ENCODE measurements at regions not wholly inside any gene's neighbourhood (a gene's known extent, or its start where the extent isn't known, plus 50 kb on each side); places are given as distances from the start of the nearest gene placed in this dataset.

DNA sequence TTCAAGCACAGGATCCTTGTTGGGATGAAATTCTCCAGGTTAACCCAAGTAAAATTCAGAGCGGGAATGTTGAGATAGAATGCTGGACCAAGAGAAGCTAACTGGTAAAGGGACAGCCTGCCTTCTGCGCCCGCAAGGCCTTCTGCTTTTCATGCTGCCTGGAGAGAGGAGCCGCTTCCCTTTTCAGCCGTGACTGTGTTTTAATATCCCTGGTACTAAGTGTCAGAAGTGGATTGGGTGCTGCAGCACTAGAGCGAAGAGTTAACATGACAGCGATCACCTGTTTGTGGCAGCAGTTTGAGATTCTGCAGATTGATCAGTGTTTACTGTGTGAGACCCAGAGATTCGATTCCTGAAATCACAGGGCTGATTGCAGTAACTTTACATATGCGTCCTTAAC is 197.4 kb upstream of the ZNF536 start:
- no peak for TF ChIP-seq EZH2 (IDR thresholded peaks at IDR 0.05; ENCODE audit: borderline replicate concordance, insufficient read depth, low read depth, low read length, poor library complexity, severe bottlenecking)
- TF ChIP-seq, protein P1, sequence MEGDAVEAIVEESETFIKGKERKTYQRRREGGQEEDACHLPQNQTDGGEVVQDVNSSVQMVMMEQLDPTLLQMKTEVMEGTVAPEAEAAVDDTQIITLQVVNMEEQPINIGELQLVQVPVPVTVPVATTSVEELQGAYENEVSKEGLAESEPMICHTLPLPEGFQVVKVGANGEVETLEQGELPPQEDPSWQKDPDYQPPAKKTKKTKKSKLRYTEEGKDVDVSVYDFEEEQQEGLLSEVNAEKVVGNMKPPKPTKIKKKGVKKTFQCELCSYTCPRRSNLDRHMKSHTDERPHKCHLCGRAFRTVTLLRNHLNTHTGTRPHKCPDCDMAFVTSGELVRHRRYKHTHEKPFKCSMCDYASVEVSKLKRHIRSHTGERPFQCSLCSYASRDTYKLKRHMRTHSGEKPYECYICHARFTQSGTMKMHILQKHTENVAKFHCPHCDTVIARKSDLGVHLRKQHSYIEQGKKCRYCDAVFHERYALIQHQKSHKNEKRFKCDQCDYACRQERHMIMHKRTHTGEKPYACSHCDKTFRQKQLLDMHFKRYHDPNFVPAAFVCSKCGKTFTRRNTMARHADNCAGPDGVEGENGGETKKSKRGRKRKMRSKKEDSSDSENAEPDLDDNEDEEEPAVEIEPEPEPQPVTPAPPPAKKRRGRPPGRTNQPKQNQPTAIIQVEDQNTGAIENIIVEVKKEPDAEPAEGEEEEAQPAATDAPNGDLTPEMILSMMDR (IDR thresholded peaks at IDR 0.05): no peak
- ATAC-seq (ENCODE audit: low read depth): no peak
- intact Hi-C loops (cut with micrococcal nuclease): no loop called here
- no peak overlapping the region for H3K4me3 ChIP-seq (ENCODE audit: control extremely low read depth in 1 of 5, extremely low read depth in 1 of 5, insufficient read depth in 1 of 5, low read depth in 2 of 5, low read length in 4 of 5)
- DNase-seq: no peak
- H3K4me3 Mint-ChIP-seq: no peak overlapping the region
- no peaks in the 10 kb centered on the region for H3K27me3 ChIP-seq (replicated peaks in 1 of 4; ENCODE audit: control extremely low read depth in 1 of 4, control insufficient read depth in 3 of 4, insufficient read depth in 4 of 4, low read length in 3 of 4)
- no peak overlapping the region for H3K4me2 ChIP-seq (replicated peaks; ENCODE audit: low read depth, low read length, poor library complexity, severe bottlenecking)
- H3K9ac ChIP-seq (ENCODE audit: low read length): no peak overlapping the region
- ChIA-PET CTCF (no interaction called here), POLR2A (no interaction called here)
- no peak overlapping the region for H2AFZ ChIP-seq (ENCODE audit: insufficient read depth, low read depth, low read length, poor library complexity, severe bottlenecking)
- no peaks in the 10 kb centered on the region for H3K4me1 Mint-ChIP-seq
- peaks cover 0 to 9% (median 0%) of the 10 kb centered on the region in 3 donors for H3K9me3 ChIP-seq (ENCODE audit: control extremely low read depth in 1 of 3, control insufficient read depth in 2 of 3, insufficient read depth in 1 of 3, low read length in 2 of 3)
- H3K9me3 Mint-ChIP-seq (ENCODE audit: insufficient read depth): peaks cover 3% of the 10 kb centered on the region
- H4K20me1 ChIP-seq (ENCODE audit: control insufficient read depth, insufficient read depth, low read length, poor library complexity, severe bottlenecking): no peaks in the 10 kb centered on the region
- no peaks in the 10 kb centered on the region for H3K4me1 ChIP-seq (ENCODE audit: control insufficient read depth in 2 of 2, insufficient read depth in 2 of 2, low read length in 2 of 2)
- no peaks in the 10 kb centered on the region for H3K36me3 ChIP-seq (replicated peaks in 1 of 2; ENCODE audit: control extremely low read depth in 1 of 2, control insufficient read depth in 1 of 2, extremely low read depth in 1 of 2, insufficient read depth in 2 of 2, low read length in 1 of 2)
- no peak overlapping the region for H3K27ac ChIP-seq (ENCODE audit: low read length in 2 of 2)
- no peaks in the 10 kb centered on the region for H3K27me3 Mint-ChIP-seq
- WGBS (ENCODE audit: insufficient coverage): 90% methylated on average over 7 of the region's 9 CpGs
- no peaks in the 10 kb centered on the region for H3K79me2 ChIP-seq (ENCODE audit: control insufficient read depth, insufficient read depth, low read length)
- H3K27ac Mint-ChIP-seq: no peak overlapping the region

DNA sequence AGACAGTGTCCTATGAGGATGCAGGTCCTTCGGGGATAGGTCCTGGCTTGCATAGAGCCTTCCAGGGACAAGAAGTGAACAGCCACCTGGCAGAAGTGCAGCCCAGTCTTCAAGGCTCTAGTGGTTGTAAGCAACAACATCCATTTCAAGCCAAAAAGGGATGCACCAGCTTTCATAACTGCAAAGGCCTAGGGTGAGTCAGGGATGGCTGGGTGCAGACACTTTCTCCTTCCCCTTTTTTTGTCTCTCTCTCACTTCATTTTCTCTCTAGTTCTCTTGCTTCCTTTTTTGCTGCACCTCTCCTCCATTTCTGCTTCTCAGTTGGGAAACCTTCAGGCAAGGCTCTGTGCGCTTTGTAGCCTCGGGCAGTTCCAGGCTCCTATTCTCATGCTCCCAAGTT is 196.2 kb upstream of the ZNF536 start:
- H2AFZ ChIP-seq (ENCODE audit: insufficient read depth, low read depth, low read length, poor library complexity, severe bottlenecking): no peak overlapping the region
- no peaks in the 10 kb centered on the region for H3K4me1 ChIP-seq (ENCODE audit: control insufficient read depth in 2 of 2, insufficient read depth in 2 of 2, low read length in 2 of 2)
- no CpG with 5 or more reads among the region's 3 CpGs for WGBS (ENCODE audit: insufficient coverage)
- CTCF ChIA-PET: no interaction called here
- H3K9me3 ChIP-seq (ENCODE audit: control extremely low read depth in 1 of 3, control insufficient read depth in 2 of 3, insufficient read depth in 1 of 3, low read length in 2 of 3): peaks cover 0 to 9% (median 0%) of the 10 kb centered on the region in 3 donors
- Mint-ChIP-seq H3K4me3 (no peak overlapping the region), H3K4me1 (no peaks in the 10 kb centered on the region), H3K27ac (no peak overlapping the region), H3K9me3 (ENCODE audit: insufficient read depth) (peaks cover 3% of the 10 kb centered on the region), H3K27me3 (no peaks in the 10 kb centered on the region)
- no peak for DNase-seq
- H3K4me2 ChIP-seq (replicated peaks; ENCODE audit: low read depth, low read length, poor library complexity, severe bottlenecking): no peak overlapping the region
- TF ChIP-seq EZH2 (IDR thresholded peaks at IDR 0.05; ENCODE audit: borderline replicate concordance, insufficient read depth, low read depth, low read length, poor library complexity, severe bottlenecking): no peak
- TF ChIP-seq, protein P1 (IDR thresholded peaks at IDR 0.05): no peak
- H3K4me3 ChIP-seq (ENCODE audit: control extremely low read depth in 1 of 5, extremely low read depth in 1 of 5, insufficient read depth in 1 of 5, low read depth in 2 of 5, low read length in 4 of 5): no peak overlapping the region
- H3K79me2 ChIP-seq (ENCODE audit: control insufficient read depth, insufficient read depth, low read length): no peaks in the 10 kb centered on the region
- H3K27ac ChIP-seq (ENCODE audit: low read length in 2 of 2): no peak overlapping the region
- intact Hi-C loops (cut with micrococcal nuclease): no loop called here
- no peaks in the 10 kb centered on the region for H3K36me3 ChIP-seq (replicated peaks in 1 of 2; ENCODE audit: control extremely low read depth in 1 of 2, control insufficient read depth in 1 of 2, extremely low read depth in 1 of 2, insufficient read depth in 2 of 2, low read length in 1 of 2)
- ATAC-seq (ENCODE audit: low read depth): no peak
- no peaks in the 10 kb centered on the region for H4K20me1 ChIP-seq (ENCODE audit: control insufficient read depth, insufficient read depth, low read length, poor library complexity, severe bottlenecking)
- POLR2A ChIA-PET: no interaction called here
- no peaks in the 10 kb centered on the region for H3K27me3 ChIP-seq (replicated peaks in 1 of 4; ENCODE audit: control extremely low read depth in 1 of 4, control insufficient read depth in 3 of 4, insufficient read depth in 4 of 4, low read length in 3 of 4)
- no peak overlapping the region for H3K9ac ChIP-seq (ENCODE audit: low read length)
